GM12874 (cell line): ENCODE measurements at regions not wholly inside any gene's neighbourhood (a gene's known extent, or its start where the extent isn't known, plus 50 kb on each side); places are given as distances from the start of the nearest gene placed in this dataset.

Experiments
- TF ChIP-seq, protein P1 (sequence below): IDR thresholded peaks from 2 replicates; pipeline ENCODE4 v1.5.1; 2011; ENCODE audit warnings: low read depth, mild to moderate bottlenecking, control low read depth, low read length, moderate library complexity; ENCODE audit not compliant: insufficient read depth

DNA sequence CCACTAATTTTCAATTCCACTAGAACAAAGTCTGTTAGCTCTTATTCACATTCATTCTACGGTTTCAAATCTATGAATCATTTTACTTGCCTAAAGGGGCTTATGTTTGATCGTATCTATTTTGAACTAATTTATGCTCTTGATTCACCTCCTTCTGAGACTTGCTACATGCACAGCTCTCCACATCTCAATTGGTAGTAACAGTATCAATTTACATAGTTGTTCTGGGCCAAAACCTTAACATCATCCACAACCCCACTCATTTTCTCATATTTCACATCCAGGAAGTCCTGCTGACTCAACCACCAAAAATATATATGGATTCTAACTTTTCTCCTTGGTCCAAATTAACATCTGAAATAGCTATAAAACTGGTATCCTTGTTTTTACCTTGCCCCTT, 208.6 kb downstream of the RASSF9 start:
- TF ChIP-seq, protein P1, sequence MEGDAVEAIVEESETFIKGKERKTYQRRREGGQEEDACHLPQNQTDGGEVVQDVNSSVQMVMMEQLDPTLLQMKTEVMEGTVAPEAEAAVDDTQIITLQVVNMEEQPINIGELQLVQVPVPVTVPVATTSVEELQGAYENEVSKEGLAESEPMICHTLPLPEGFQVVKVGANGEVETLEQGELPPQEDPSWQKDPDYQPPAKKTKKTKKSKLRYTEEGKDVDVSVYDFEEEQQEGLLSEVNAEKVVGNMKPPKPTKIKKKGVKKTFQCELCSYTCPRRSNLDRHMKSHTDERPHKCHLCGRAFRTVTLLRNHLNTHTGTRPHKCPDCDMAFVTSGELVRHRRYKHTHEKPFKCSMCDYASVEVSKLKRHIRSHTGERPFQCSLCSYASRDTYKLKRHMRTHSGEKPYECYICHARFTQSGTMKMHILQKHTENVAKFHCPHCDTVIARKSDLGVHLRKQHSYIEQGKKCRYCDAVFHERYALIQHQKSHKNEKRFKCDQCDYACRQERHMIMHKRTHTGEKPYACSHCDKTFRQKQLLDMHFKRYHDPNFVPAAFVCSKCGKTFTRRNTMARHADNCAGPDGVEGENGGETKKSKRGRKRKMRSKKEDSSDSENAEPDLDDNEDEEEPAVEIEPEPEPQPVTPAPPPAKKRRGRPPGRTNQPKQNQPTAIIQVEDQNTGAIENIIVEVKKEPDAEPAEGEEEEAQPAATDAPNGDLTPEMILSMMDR: no peak

- TF ChIP-seq, protein P1: no peak
Measured at GRCh38 chr12:85630851-85631250, 205.4 kb downstream of the RASSF9 start.

GRCh38 chr12:85632390-85632789, 203.8 kb downstream of the RASSF9 start:
- TF ChIP-seq, protein P1: no peak

GRCh38 chr12:85633491-85633890, 202.7 kb downstream of the RASSF9 start:
- TF ChIP-seq, protein P1: no peak

DNA sequence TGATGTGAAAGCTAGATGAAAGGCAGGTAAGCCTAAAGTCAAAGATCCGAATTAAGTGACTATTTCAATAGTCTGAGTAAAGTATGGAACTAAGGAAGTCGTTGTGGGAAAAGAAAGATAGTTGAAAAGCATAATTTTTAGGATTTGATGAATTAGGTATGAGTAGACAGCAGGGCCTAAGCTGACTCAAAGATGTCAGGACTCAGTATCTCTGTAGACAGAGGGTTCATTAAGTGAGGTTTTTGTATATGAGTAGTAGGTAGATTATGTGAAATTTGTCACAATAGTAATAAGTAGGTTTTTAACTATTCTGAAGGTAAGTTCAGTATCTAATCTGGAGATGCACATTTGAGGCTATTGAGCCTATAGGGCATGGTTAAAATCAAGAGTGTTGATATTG, 196.4 kb downstream of the RASSF9 start:
- TF ChIP-seq, protein P1: no peak

DNA sequence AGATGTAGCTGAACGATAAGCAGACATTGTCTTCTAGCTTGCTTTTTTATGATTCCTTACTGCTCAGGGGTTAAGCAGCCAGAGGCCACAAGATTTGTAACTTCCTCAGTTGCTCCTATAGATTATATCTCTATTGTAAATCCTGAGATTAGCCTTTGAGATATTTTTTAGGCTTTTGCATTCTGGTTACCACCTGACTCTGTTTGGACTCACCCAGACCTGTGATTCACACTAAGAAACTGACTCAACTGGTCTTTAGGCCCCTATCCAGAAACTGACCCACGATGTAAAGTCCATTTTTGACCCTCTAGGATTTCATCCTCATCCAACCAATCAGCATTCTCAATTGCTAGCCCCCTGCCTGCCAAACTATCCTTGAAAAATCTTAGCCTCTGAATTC, 194.4 kb downstream of the RASSF9 start:
- TF ChIP-seq, protein P1: no peak

DNA sequence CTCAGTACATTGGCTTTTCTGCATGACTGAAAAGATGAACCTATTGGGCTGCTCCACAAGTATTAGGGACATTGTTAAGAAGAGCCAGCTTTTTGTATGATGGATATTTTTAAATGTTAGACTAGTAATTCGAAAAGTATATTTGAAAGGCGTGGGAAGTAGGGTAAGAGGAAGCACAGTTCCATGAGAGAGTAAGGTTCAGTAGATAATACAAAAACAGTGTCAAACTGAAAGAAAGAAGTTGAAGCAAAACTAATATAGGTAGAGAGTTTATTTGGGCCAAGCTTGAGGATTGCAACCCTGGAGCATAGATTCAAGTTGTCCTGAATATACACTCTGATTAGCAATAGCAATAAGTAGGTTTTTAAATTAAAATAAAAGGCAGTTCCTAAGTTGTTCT, 193.9 kb downstream of the RASSF9 start:
- TF ChIP-seq, protein P1: no peak

GRCh38 chr12:85642808-85643207, 193.4 kb downstream of the RASSF9 start:
- TF ChIP-seq, protein P1: no peak
